Lower leg skin (tissue), 4 donors: ENCODE measurements at regions not wholly inside any gene's neighbourhood (a gene's known extent, or its start where the extent isn't known, plus 50 kb on each side); places are given as distances from the start of the nearest gene placed in this dataset.
A peak's percentile ranks its signal among the peaks of the same experiment; 100 is the strongest.

ENCODE experiments used
- DNase-seq, 2 donors: peaks; one replicate each; pipeline ENCODE4 v3.0.0-alpha.2; 2019; ENCODE audit warnings: low spot score in 2 of 2
- H3K4me3 ChIP-seq: fragments of 200-600 bp; sonication (generic); 2 replicates; pipeline ENCODE4 v1.5.1; 2017; ENCODE audit warnings: mild to moderate bottlenecking, low read depth; ENCODE audit not compliant: poor library complexity, severe bottlenecking
- POLR2A ChIP-seq, 2 donors: fragments of 450-650 bp; IDR thresholded peaks; one replicate each; pipeline ENCODE4 v1.6.1; 2016 to 2017; ENCODE audit warnings: antibody characterized with exemption in 2 of 2, mild to moderate bottlenecking in 1 of 2, moderate library complexity in 1 of 2
- WGBS, 2 donors: methylation state at CpG; one replicate each; pipeline ENCODE4 v1.1.5; 2018; 5-methylcytosine and 5-hydroxymethylcytosine counted together
- intact Hi-C: fragments of 100-400 bp; cut with DNase I; formaldehyde crosslinking; loops from one replicate; pipeline ENCODE4 v1.15.0; 2023; ENCODE audit warnings: low total_unique reads
- TF ChIP-seq, protein P1 (sequence below), 3 donors: fragments of 450-650 bp; IDR thresholded peaks; one replicate each; pipeline ENCODE4 v1.5.1; 2016; ENCODE audit warnings: antibody characterized with exemption in 3 of 3, mild to moderate bottlenecking in 3 of 3, moderate library complexity in 2 of 3

DNA sequence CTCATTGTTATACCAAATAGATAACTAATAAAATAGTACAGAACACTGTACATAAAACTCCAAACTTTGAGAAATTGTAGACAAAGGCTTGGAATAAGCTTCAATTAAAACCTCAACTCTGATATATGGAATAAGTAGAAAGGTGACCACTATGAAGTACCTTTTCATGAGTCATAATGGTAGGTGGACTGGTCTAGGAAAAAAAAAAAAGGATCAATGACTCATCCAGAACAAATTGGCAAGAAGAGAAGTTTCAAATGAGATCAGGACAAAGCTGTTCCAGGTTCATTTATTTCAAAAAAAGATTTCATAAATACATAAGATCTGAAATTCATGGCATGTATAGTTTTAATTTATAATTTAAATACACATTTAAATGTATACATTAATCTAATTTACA, 769.7 kb downstream of the SUCLG1 start:
- H3K4me3 ChIP-seq = no peak overlapping the region
- no peak for TF ChIP-seq POLR2A (IDR thresholded peaks at IDR 0.05)
- TF ChIP-seq, protein P1, sequence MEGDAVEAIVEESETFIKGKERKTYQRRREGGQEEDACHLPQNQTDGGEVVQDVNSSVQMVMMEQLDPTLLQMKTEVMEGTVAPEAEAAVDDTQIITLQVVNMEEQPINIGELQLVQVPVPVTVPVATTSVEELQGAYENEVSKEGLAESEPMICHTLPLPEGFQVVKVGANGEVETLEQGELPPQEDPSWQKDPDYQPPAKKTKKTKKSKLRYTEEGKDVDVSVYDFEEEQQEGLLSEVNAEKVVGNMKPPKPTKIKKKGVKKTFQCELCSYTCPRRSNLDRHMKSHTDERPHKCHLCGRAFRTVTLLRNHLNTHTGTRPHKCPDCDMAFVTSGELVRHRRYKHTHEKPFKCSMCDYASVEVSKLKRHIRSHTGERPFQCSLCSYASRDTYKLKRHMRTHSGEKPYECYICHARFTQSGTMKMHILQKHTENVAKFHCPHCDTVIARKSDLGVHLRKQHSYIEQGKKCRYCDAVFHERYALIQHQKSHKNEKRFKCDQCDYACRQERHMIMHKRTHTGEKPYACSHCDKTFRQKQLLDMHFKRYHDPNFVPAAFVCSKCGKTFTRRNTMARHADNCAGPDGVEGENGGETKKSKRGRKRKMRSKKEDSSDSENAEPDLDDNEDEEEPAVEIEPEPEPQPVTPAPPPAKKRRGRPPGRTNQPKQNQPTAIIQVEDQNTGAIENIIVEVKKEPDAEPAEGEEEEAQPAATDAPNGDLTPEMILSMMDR (IDR thresholded peaks at IDR 0.05) = no peak
- intact Hi-C loops = no loop called here
- no peak for DNase-seq

DNA sequence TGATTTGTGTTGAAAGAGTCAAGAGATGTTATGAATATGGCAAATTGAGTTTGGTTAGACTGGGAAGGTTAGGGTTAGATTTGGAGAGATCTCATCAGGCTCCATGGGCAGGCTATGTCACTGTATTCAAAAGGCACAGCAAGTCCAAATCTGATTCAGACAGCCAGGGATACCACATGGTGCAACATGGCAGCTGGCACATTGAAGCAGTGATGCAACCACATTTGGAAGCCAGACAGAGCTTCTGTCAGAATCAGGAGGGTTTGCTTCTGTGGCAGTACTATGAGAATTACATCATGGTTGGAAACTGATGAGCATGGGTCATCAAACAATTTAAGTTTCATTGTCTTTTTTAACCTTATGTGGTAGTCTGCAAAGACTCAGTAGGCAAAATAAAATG, 772.2 kb downstream of the SUCLG1 start:
- TF ChIP-seq POLR2A (IDR thresholded peaks at IDR 0.05) = no peak
- TF ChIP-seq, protein P1 (IDR thresholded peaks at IDR 0.05) = no peak
- no peak overlapping the region for H3K4me3 ChIP-seq
- intact Hi-C loops = no loop called here
- peak in 1 of 2 donors; percentile 19 for DNase-seq

DNA sequence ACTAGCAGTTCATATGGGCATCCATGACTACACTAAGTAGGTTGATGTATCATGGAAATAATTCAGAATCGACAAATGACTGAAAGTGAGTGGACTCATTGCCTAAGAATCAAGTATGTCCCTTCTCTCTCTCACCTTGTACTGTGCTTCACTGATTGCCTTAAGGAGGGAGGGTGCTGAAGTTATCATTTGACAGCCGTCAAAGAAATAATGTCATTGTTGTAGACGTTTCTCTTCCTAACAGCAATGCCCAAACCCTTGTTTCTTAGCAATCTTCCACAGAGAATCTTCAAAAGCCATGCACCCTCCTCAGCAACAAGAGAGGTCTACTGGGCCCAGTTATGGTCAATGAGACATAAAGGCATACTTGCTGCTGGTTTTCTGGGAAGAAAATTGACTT, 785.0 kb downstream of the SUCLG1 start:
- intact Hi-C loops = no loop called here
- no peak for DNase-seq
- 67 to 78% methylated on average over 3 of the region's 3 CpGs for WGBS, 2 donors
- no peak overlapping the region for H3K4me3 ChIP-seq
- TF ChIP-seq, protein P1 (IDR thresholded peaks at IDR 0.05) = no peak
- TF ChIP-seq POLR2A (IDR thresholded peaks at IDR 0.05) = no peak

DNA sequence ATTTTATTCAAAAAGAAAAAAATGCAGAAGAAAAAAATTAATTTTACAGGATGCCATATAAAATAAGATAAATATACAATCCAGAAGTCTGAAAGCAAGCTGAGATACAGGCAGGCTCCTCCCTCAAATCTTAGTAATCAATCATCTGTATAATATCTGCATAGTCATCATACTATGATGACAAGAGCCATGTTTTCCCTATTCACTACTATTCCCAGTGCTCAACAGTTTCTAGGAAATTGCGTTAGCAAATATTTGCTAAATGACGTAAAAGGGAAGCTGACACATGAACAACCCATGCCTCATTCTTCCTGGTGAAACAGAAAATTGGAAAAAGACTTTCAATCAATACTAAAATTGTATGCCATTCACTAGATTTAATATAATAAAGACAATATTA, 793.2 kb downstream of the SUCLG1 start:
- DNase-seq = no peak
- WGBS, 2 donors = 66 to 70% methylated on average over 2 of the region's 2 CpGs
- no peak overlapping the region for H3K4me3 ChIP-seq
- intact Hi-C loops = no loop called here
- TF ChIP-seq, protein P1 (IDR thresholded peaks at IDR 0.05) = no peak
- no peak for TF ChIP-seq POLR2A (IDR thresholded peaks at IDR 0.05)

DNA sequence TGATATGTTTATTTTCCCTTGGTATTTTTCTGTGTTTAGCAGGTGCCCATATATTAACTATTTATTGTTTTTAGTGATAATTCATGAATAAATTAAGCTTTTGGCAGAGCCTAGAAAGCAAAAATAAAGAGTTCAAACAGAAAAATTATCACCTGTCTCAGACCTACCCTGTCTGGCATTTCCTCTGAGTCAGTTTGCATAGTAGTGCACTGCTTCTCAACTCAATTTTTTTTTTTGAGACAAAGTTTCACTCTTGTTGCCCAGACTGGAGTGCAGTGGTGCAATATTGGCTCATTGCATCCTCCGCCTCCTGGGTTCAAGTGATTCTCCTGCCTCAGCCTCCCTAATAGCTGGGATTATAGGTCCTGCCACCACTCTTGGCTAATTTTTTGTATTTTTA, 793.9 kb downstream of the SUCLG1 start:
- 92 to 100% methylated on average over 1 of the region's 1 CpG for WGBS, 2 donors
- intact Hi-C loops = no loop called here
- TF ChIP-seq, protein P1 (IDR thresholded peaks at IDR 0.05) = no peak
- TF ChIP-seq POLR2A (IDR thresholded peaks at IDR 0.05) = no peak
- H3K4me3 ChIP-seq = no peak overlapping the region
- no peak for DNase-seq

DNA sequence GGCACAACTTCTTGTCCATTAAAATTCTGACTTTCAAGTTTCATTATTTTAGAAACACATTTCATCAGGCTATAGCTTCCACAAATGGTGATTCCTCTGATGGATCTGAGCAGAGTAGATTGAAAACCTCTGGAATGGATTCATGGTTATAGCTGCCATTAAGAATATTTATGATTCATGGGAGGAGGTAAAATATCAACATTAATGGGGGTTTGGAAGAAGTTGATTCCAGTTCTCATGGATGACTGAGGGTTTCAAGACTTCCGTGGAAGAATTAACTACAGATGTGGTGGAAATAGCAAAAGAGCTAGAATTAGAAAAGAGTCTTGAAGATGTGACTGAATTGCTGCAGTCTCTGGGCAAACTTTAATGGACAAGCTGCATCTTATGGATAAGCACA, 797.4 kb downstream of the SUCLG1 start:
- WGBS, 2 donors = 66 to 74% methylated on average over 1 of the region's 1 CpG
- intact Hi-C loops = no loop called here
- H3K4me3 ChIP-seq = no peak overlapping the region
- DNase-seq = no peak
- TF ChIP-seq, protein P1 (IDR thresholded peaks at IDR 0.05) = no peak
- no peak for TF ChIP-seq POLR2A (IDR thresholded peaks at IDR 0.05)
